ENCODE measurements at regions not wholly inside any gene's neighbourhood (a gene's known extent, or its start where the extent isn't known, plus 50 kb on each side); places are given as distances from the start of the nearest gene placed in this dataset.

GRCh38 chr1:38285807-38286530 is 239.4 kb upstream of the POU3F1 start (continued):
- TF ChIP-seq SMAD3 (CRISPR knock-in tag; IDR thresholded peaks at IDR 0.05; ENCODE audit: borderline replicate concordance) (no peak; the same call in 1 of the 2 replicates), FOXP4 (CRISPR knock-in tag; IDR thresholded peaks at IDR 0.05) (no peak), GABPB1 (CRISPR knock-in tag; IDR thresholded peaks at IDR 0.05) (no peak), NR2C2 (CRISPR knock-in tag; IDR thresholded peaks at IDR 0.05) (no peak), PRRX2 (CRISPR knock-in tag; IDR thresholded peaks at IDR 0.05) (no peak), NFATC4 (CRISPR knock-in tag; IDR thresholded peaks at IDR 0.05) (no peak), JUN (CRISPR knock-in tag; IDR thresholded peaks at IDR 0.05) (no peak), STAT6 (CRISPR knock-in tag; conservative IDR thresholded peaks at IDR 0.05; ENCODE audit: low read depth) (0 out of 2 replicates have a peak, but pooled peaks have one; percentile 44), ZNF425 (CRISPR knock-in tag; conservative IDR thresholded peaks at IDR 0.05) (no peak), ZNF416 (CRISPR knock-in tag; IDR thresholded peaks at IDR 0.05) (no peak), KAT7 (CRISPR knock-in tag; IDR thresholded peaks at IDR 0.05; ENCODE audit: borderline replicate concordance) (peak; percentile 61; the same call in 1 of the 2 replicates), ZNF219 (CRISPR knock-in tag; IDR thresholded peaks at IDR 0.05; ENCODE audit: borderline replicate concordance) (no peak), MAX (CRISPR knock-in tag; IDR thresholded peaks at IDR 0.05) (peak; percentile 95), ZNF512 (CRISPR knock-in tag; IDR thresholded peaks at IDR 0.05; ENCODE audit: borderline replicate concordance) (no peak), E2F4 (CRISPR knock-in tag; IDR thresholded peaks at IDR 0.05; ENCODE audit: borderline replicate concordance, low read depth) (no peak), ZNF281 (CRISPR knock-in tag; IDR thresholded peaks at IDR 0.05) (no peak), ZNF121 (CRISPR knock-in tag; IDR thresholded peaks at IDR 0.05) (no peak), RORB (CRISPR knock-in tag; IDR thresholded peaks at IDR 0.05) (no peak), GTF2I (CRISPR knock-in tag; conservative IDR thresholded peaks at IDR 0.05) (no peak), ATF6 (CRISPR knock-in tag; IDR thresholded peaks at IDR 0.05) (no peak), NFE2L1 (CRISPR knock-in tag; IDR thresholded peaks at IDR 0.05) (peak; percentile 81), TP53 (CRISPR knock-in tag; IDR thresholded peaks at IDR 0.05) (peak; percentile 89), CDX4 (CRISPR knock-in tag; IDR thresholded peaks at IDR 0.05; ENCODE audit: borderline replicate concordance) (no peak)

All from WTC11 (cell line).